ENCODE measurements at regions not wholly inside any gene's neighbourhood (a gene's known extent, or its start where the extent isn't known, plus 50 kb on each side); places are given as distances from the start of the nearest gene placed in this dataset.
A peak's percentile ranks its signal among the peaks of the same experiment; 100 is the strongest.
"Not testable (repeated sequence)": the region's sequence is repeated elsewhere in the genome, so short reads cannot be mapped to it uniquely, and the experiment has no call there.

DNA sequence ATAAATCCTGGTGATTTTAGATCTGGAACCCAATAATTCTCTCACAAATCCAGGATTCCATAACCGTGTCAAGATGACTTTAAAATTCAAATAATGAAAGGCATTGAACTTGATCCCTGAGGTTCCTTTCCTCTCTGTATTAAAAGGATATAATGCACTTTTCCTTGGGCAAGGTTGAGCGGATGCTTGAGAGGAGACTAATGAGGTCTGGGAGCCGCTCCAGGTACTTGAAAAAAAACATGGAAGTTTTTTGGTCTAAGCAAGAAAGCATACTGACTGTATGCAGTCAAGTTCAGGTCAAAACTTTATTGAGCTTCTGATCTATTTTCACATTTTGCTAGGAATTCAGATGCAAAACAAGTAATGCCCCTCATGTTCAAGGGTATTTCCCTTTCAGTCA is 318.5 kb downstream of the RAD51AP2 start:
- TF ChIP-seq, protein P1, sequence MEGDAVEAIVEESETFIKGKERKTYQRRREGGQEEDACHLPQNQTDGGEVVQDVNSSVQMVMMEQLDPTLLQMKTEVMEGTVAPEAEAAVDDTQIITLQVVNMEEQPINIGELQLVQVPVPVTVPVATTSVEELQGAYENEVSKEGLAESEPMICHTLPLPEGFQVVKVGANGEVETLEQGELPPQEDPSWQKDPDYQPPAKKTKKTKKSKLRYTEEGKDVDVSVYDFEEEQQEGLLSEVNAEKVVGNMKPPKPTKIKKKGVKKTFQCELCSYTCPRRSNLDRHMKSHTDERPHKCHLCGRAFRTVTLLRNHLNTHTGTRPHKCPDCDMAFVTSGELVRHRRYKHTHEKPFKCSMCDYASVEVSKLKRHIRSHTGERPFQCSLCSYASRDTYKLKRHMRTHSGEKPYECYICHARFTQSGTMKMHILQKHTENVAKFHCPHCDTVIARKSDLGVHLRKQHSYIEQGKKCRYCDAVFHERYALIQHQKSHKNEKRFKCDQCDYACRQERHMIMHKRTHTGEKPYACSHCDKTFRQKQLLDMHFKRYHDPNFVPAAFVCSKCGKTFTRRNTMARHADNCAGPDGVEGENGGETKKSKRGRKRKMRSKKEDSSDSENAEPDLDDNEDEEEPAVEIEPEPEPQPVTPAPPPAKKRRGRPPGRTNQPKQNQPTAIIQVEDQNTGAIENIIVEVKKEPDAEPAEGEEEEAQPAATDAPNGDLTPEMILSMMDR (IDR thresholded peaks at IDR 0.05; ENCODE audit: insufficient read depth, low read depth, low read length) = no peak
- DNase-seq (ENCODE audit: low read depth) = no peak
- no peak overlapping the region for H3K4me3 ChIP-seq (ENCODE audit: low read depth, low read length)

DNA sequence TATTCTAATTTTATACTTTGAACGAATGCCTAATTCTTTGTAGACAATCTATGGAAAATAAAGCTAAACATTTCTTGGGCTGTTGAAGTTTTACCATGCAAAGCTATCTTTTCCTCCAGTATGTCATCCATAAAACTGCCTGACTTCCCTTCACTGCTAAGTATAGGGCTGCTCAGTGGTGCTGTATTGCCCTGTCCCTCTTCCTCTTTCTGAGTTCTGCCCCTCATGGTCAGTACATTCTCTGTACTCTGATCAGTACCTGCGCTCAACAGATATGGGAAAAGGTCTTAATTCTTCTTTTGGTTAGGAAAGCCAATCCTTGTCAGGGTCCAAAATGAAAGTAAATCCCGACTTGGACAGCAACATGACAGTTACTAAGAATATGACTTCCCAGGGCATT is 321.9 kb downstream of the RAD51AP2 start:
- no peak overlapping the region for H3K4me3 ChIP-seq (ENCODE audit: low read depth, low read length)
- DNase-seq (ENCODE audit: low read depth) = no peak

DNA sequence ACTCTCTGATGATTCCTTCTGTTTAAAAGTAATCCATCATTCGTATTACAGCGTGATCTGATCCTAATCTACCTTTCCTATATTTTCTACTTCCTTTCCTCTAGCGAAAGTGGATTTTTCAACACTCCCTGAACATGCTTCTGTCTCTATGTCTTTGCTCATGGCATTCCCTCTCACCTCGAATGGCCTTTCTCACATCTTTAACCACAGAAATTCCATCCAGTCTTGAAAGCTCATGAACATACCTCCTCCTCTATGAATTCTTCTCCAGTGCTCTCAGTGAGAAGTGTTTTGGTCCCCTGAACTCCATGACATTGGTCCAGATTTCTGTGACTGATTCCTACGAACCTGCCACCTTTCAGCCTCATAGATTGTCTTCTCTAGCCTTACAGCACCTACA is 323.2 kb downstream of the RAD51AP2 start:
- H3K4me3 ChIP-seq (ENCODE audit: low read depth, low read length) = no peak overlapping the region
- TF ChIP-seq, protein P1 (IDR thresholded peaks at IDR 0.05; ENCODE audit: insufficient read depth, low read depth, low read length) = no peak
- peak; percentile 8 for DNase-seq (ENCODE audit: low read depth)

More for the DNA sequence above, 321.9 kb downstream of the RAD51AP2 start:
- TF ChIP-seq, protein P1 (IDR thresholded peaks at IDR 0.05; ENCODE audit: insufficient read depth, low read depth, low read length) = no peak

DNA sequence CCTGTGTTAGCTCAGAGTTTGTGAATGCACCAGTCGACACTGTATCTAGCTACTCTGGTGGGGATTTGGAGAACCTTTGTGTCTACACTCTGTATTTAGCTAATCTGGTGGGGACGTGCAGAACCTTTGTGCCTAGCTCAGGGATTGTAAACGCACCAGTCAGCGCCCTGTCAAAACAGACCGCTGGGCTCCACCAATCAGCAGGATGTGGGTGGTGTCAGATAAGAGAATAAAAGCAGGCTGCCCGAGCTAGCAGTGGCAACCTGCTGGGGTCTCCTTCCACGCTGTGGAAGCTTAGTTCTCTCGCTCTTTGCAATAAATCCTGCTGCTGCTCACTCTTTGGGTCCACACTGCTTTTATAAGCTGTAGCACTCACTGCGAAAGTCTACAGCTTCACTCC is 324.2 kb downstream of the RAD51AP2 start:
- H3K4me3 ChIP-seq (ENCODE audit: low read depth, low read length) = no peak overlapping the region
- TF ChIP-seq, protein P1 (IDR thresholded peaks at IDR 0.05; ENCODE audit: insufficient read depth, low read depth, low read length) = no peak
- DNase-seq (ENCODE audit: low read depth) = no peak

DNA sequence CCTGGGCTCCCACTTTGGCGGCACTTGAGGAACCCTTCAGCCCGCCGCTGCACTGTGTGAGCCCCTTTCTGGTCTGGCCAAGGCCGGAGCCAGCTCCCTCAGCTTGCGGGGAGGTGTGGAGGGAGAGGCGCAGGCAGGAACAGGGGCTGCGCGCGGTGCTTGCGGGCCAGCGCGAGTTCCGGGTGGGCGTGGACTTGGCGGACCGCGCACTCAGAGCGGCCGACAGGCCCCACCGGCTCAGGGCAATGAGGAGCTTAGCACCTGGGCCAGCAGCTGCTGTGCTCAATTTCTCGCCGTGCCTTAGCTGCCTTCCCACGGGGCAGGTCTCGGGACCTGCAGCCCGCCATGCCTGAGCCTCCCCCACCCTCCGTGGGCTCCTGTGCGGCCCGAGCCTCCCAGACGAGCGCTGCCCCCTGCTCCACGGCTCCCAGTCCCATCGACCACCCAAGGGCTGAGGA is 324.8 kb downstream of the RAD51AP2 start:
- H3K4me3 ChIP-seq (ENCODE audit: low read depth, low read length); DNase-seq (ENCODE audit: low read depth): not testable (repeated sequence)

DNA sequence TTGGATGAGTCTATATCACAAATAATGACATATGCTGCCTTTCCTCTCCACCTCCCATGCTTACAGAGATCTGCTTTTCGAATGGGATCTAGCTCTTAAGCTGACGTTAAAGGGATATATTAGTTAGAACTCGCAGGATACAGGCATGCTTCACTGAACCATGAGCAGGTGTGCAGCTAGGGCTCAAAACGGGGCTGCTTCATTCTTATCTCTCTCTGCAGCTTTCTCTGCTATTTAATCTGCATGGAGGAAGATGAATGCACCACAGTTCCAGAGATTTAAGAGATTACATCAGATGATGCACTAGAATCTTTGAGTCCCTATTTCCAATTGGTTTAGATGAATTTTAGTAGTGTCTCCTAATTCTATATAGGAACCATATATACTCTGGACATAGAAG is 327.0 kb downstream of the RAD51AP2 start:
- TF ChIP-seq, protein P1 (IDR thresholded peaks at IDR 0.05; ENCODE audit: insufficient read depth, low read depth, low read length) = no peak
- H3K4me3 ChIP-seq (ENCODE audit: low read depth, low read length) = no peak overlapping the region
- DNase-seq (ENCODE audit: low read depth) = no peak

DNA sequence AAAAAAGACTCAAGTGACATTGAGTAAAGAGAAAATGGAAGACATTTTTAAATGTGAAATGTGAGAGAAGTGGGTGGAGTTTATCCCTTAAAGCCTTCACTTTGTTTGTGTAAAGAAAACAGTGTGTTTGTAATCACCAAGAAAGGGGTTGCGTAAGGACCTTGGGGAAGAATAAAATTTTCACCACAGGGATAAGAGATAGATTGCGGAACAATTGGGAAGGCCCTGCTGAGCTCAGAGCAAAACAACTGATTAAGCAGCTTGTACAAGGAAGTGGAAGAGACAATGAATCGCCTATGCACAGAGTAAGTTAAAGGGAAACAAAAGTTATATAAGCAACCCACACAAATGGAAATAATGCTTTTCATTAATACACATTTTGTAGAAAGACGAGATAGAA is 327.7 kb downstream of the RAD51AP2 start:
- TF ChIP-seq, protein P1 (IDR thresholded peaks at IDR 0.05; ENCODE audit: insufficient read depth, low read depth, low read length) = no peak
- no peak overlapping the region for H3K4me3 ChIP-seq (ENCODE audit: low read depth, low read length)
- DNase-seq (ENCODE audit: low read depth) = peak; percentile 48

Data from fibroblast of villous mesenchyme (primary cell).